ENCODE measurements at regions not wholly inside any gene's neighbourhood (a gene's known extent, or its start where the extent isn't known, plus 50 kb on each side); places are given as distances from the start of the nearest gene placed in this dataset.

DNA sequence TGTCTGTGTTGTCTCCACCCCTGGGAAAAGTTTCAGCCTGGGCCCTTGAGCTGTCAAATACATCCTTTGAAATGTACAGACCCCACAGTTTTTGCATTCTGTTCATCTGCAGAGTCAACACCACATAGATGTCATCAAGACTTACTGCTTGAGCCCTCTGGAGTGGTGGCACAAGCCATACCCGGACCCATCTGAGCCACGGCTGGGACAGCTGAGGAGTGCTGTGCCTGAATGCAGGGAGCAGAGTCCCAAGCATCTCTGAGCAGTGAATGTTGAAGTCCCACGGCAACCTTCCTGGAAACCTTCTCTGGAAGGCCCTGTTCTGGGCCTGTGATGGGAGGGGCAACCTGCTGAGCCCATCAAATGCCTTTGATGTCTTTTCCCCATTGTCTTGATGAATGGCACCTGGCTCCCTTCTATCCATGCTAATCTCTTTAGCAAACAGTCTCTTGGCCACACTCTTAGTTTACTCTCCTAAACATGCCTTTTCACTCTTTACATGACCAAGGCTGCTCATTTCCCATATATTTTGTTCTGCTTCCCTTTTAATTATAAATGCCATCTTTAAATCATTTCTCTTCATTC is 92.5 kb downstream of the ATPSCKMT start (continued):
- TF ChIP-seq HNF4G (IDR thresholded peaks at IDR 0.05; ENCODE audit: borderline replicate concordance, low read depth, low read length) = no peak
- TF ChIP-seq HNF4G (CRISPR knock-in tag; IDR thresholded peaks at IDR 0.05; ENCODE audit: borderline replicate concordance, low read depth) = no peak
- TF ChIP-seq ZNF20 (CRISPR knock-in tag; IDR thresholded peaks at IDR 0.05) = no peak
- no peak for TF ChIP-seq ZNF790 (CRISPR knock-in tag; IDR thresholded peaks at IDR 0.05; ENCODE audit: borderline replicate concordance)
- TF ChIP-seq SRSF9 (IDR thresholded peaks at IDR 0.05; ENCODE audit: borderline replicate concordance, insufficient read depth, low read depth, low read length, poor library complexity, severe bottlenecking) = no peak
- TF ChIP-seq SRY (CRISPR knock-in tag; IDR thresholded peaks at IDR 0.05) = no peak
- no peak for TF ChIP-seq AGO2 (optimal IDR thresholded peaks at IDR 0.05; ENCODE audit: low read depth, low read length)
- no peak for TF ChIP-seq AHR (CRISPR knock-in tag; IDR thresholded peaks at IDR 0.05)
- peak; percentile 30; the same call in 1 of the 2 replicates for TF ChIP-seq ZGPAT (CRISPR knock-in tag; IDR thresholded peaks at IDR 0.05)
- no peak for TF ChIP-seq NR1H2 (CRISPR knock-in tag; IDR thresholded peaks at IDR 0.05; ENCODE audit: borderline replicate concordance, low read depth)
- no peak for TF ChIP-seq PHF5A (CRISPR knock-in tag; IDR thresholded peaks at IDR 0.05; ENCODE audit: low read depth, unreplicated experiment)
- TF ChIP-seq, protein P1, sequence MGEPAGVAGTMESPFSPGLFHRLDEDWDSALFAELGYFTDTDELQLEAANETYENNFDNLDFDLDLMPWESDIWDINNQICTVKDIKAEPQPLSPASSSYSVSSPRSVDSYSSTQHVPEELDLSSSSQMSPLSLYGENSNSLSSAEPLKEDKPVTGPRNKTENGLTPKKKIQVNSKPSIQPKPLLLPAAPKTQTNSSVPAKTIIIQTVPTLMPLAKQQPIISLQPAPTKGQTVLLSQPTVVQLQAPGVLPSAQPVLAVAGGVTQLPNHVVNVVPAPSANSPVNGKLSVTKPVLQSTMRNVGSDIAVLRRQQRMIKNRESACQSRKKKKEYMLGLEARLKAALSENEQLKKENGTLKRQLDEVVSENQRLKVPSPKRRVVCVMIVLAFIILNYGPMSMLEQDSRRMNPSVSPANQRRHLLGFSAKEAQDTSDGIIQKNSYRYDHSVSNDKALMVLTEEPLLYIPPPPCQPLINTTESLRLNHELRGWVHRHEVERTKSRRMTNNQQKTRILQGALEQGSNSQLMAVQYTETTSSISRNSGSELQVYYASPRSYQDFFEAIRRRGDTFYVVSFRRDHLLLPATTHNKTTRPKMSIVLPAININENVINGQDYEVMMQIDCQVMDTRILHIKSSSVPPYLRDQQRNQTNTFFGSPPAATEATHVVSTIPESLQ (CRISPR knock-in tag; conservative IDR thresholded peaks at IDR 0.05) = no peak
- no peak for TF ChIP-seq MAFF (IDR thresholded peaks at IDR 0.05; ENCODE audit: low read depth, low read length)
- TF ChIP-seq SP2 (CRISPR knock-in tag; IDR thresholded peaks at IDR 0.05) = no peak
- no peak for TF ChIP-seq EED (CRISPR knock-in tag; IDR thresholded peaks at IDR 0.05)
- TF ChIP-seq FOXA1 (IDR thresholded peaks at IDR 0.05) = no peak
- TF ChIP-seq FOXA1 (CRISPR knock-in tag; IDR thresholded peaks at IDR 0.05) = peak; percentile 86
- TF ChIP-seq IRX3 (CRISPR knock-in tag; IDR thresholded peaks at IDR 0.05; ENCODE audit: borderline replicate concordance, low read depth) = no peak
- no peak for TF ChIP-seq FOXM1 (CRISPR knock-in tag; IDR thresholded peaks at IDR 0.05)
- no peak for TF ChIP-seq ZNF672 (CRISPR knock-in tag; IDR thresholded peaks at IDR 0.05)
- no peak for TF ChIP-seq STAT5B (CRISPR knock-in tag; IDR thresholded peaks at IDR 0.05)
- TF ChIP-seq AKNA (CRISPR knock-in tag; IDR thresholded peaks at IDR 0.05; ENCODE audit: borderline replicate concordance) = no peak
- TF ChIP-seq ZNF530 (CRISPR knock-in tag; IDR thresholded peaks at IDR 0.05; ENCODE audit: low read depth) = no peak
- no peak for TF ChIP-seq THAP11 (CRISPR knock-in tag; IDR thresholded peaks at IDR 0.05)
- TF ChIP-seq KAT2B (IDR thresholded peaks at IDR 0.05; ENCODE audit: borderline replicate concordance, low read depth, low read length) = no peak
